ENCODE measurements at regions not wholly inside any gene's neighbourhood (a gene's known extent, or its start where the extent isn't known, plus 50 kb on each side); places are given as distances from the start of the nearest gene placed in this dataset.

GRCh38 chr3:197425485-197426120, 127.2 kb upstream of the DLG1 start:
- no peak for TF ChIP-seq CTCF (IDR thresholded peaks at IDR 0.05)
- no peak for TF ChIP-seq POLR2A (IDR thresholded peaks at IDR 0.05)
